WTC11 (cell line): ENCODE measurements at regions not wholly inside any gene's neighbourhood (a gene's known extent, or its start where the extent isn't known, plus 50 kb on each side); places are given as distances from the start of the nearest gene placed in this dataset.

Experiments used
- ATAC-seq: fragments of 200-7000 bp; cut with Tn5 transposase; 2 replicates; pipeline ENCODE4 v1.10.0; 2021; ENCODE audit warnings: mild to moderate bottlenecking, moderate library complexity
- CTCF ChIA-PET: fragments of 300-600 bp; sonication (Branson Sonifier 250); formaldehyde crosslinking; loops from one replicate; lab custom pipeline; 2021; ENCODE audit warnings: antibody characterized with exemption; lab: Charles Lee
- POLR2A ChIA-PET: fragments of 350-600 bp; sonication (Branson Sonifier 250); formaldehyde crosslinking; loops from one replicate; lab custom pipeline; 2021; ENCODE audit warnings: antibody characterized with exemption; lab: Charles Lee
- DNase-seq: peaks from one replicate; pipeline ENCODE4 v3.0.0; 2021; ENCODE audit warnings: low spot score
- H3K27ac Mint-ChIP-seq: 2 replicates; pipeline ENCODE4 v1.8.0; 2021; ENCODE audit warnings: mixed read lengths
- H3K27me3 Mint-ChIP-seq: 2 replicates; pipeline ENCODE4 v1.8.0; 2021; ENCODE audit warnings: low read depth, mild to moderate bottlenecking, moderate library complexity, mixed read lengths
- H3K36me3 Mint-ChIP-seq: 2 replicates; pipeline ENCODE4 v1.8.0; 2021; ENCODE audit warnings: mixed read lengths
- H3K4me1 Mint-ChIP-seq: 2 replicates; pipeline ENCODE4 v1.8.0; 2022; ENCODE audit warnings: mixed read lengths
- H3K4me3 Mint-ChIP-seq: 2 replicates; pipeline ENCODE4 v1.8.0; 2021; ENCODE audit warnings: mild to moderate bottlenecking, moderate library complexity, mixed read lengths
- H3K9me3 Mint-ChIP-seq: 2 replicates; pipeline ENCODE4 v1.8.0; 2021; ENCODE audit warnings: mixed read lengths
- CREB1 ChIP-seq: sonication (generic); formaldehyde crosslinking; IDR thresholded peaks from 2 replicates; pipeline ENCODE4 v1.8.0; 2023; ENCODE audit warnings: mild to moderate bottlenecking, missing genetic modification reagents
- GABPB1 ChIP-seq: sonication (generic); formaldehyde crosslinking; IDR thresholded peaks from 2 replicates; pipeline ENCODE4 v1.8.1; 2023; ENCODE audit warnings: mild to moderate bottlenecking, missing genetic modification reagents
- HMGA2 ChIP-seq: fragments of 250-450 bp; sonication (Bioruptor Pico); IDR thresholded peaks from 2 replicates; pipeline ENCODE4 v1.4.0; 2021; ENCODE audit warnings: mild to moderate bottlenecking, moderate library complexity
- IRF2 ChIP-seq: sonication (generic); formaldehyde crosslinking; IDR thresholded peaks from 2 replicates; pipeline ENCODE4 v1.8.0; 2022; ENCODE audit warnings: low read depth, missing genetic modification reagents, borderline replicate concordance
- KAT7 ChIP-seq: sonication (generic); formaldehyde crosslinking; IDR thresholded peaks from 2 replicates; pipeline ENCODE4 v1.8.1; 2023; ENCODE audit warnings: missing genetic modification reagents, mild to moderate bottlenecking, borderline replicate concordance
- NFATC4 ChIP-seq: fragments of 250-450 bp; sonication (Bioruptor Pico); IDR thresholded peaks from 2 replicates; pipeline ENCODE4 v1.9.0; 2021; ENCODE audit warnings: mild to moderate bottlenecking
- NR2C2 ChIP-seq: sonication (generic); formaldehyde crosslinking; IDR thresholded peaks from 2 replicates; pipeline ENCODE4 v1.8.0; 2022; ENCODE audit warnings: mild to moderate bottlenecking, missing genetic modification reagents
- NR3C1 ChIP-seq: sonication (generic); formaldehyde crosslinking; conservative IDR thresholded peaks from 2 replicates; pipeline ENCODE4 v1.8.1; 2023; ENCODE audit warnings: low read depth, mild to moderate bottlenecking, missing genetic modification reagents
- SOX15 ChIP-seq: fragments of 250-450 bp; sonication (Bioruptor Pico); IDR thresholded peaks from 2 replicates; pipeline ENCODE4 v1.9.0; 2021; ENCODE audit warnings: mild to moderate bottlenecking
- SP1 ChIP-seq: sonication (generic); formaldehyde crosslinking; conservative IDR thresholded peaks from 2 replicates; pipeline ENCODE4 v1.8.1; 2022; ENCODE audit warnings: missing genetic modification reagents
- TEAD4 ChIP-seq: sonication (generic); formaldehyde crosslinking; IDR thresholded peaks from 2 replicates; pipeline ENCODE4 v1.8.0; 2022; ENCODE audit warnings: mild to moderate bottlenecking, missing genetic modification reagents
- ZNF219 ChIP-seq: sonication (generic); formaldehyde crosslinking; IDR thresholded peaks from 2 replicates; pipeline ENCODE4 v1.8.0; 2023; ENCODE audit warnings: missing genetic modification reagents, mild to moderate bottlenecking, borderline replicate concordance
- ZNF671 ChIP-seq: fragments of 250-450 bp; sonication (Bioruptor Pico); IDR thresholded peaks from 2 replicates; pipeline ENCODE4 v1.8.0; 2021; ENCODE audit warnings: mild to moderate bottlenecking
- TF ChIP-seq, protein P1 (sequence below): sonication (generic); formaldehyde crosslinking; IDR thresholded peaks from 2 replicates; pipeline ENCODE4 v1.8.0; 2022; ENCODE audit warnings: mild to moderate bottlenecking, missing genetic modification reagents
- TF ChIP-seq, protein P2 (sequence below): sonication (generic); formaldehyde crosslinking; IDR thresholded peaks from 2 replicates; pipeline ENCODE4 v1.8.0; 2022; ENCODE audit warnings: mild to moderate bottlenecking, missing genetic modification reagents
- TF ChIP-seq, protein P3 (sequence below): fragments of 250-450 bp; sonication (Bioruptor Pico); IDR thresholded peaks from 2 replicates; pipeline ENCODE4 v1.9.0; 2021; ENCODE audit warnings: mild to moderate bottlenecking
- TF ChIP-seq, protein P4 (sequence below): sonication (generic); formaldehyde crosslinking; IDR thresholded peaks from 2 replicates; pipeline ENCODE4 v1.8.0; 2023; ENCODE audit warnings: missing genetic modification reagents
- TF ChIP-seq, protein P5 (sequence below): fragments of 250-450 bp; sonication (Bioruptor Pico); IDR thresholded peaks from 2 replicates; pipeline ENCODE4 v2.1.2; 2022; ENCODE audit warnings: mild to moderate bottlenecking, moderate library complexity
- TF ChIP-seq, protein P6 (sequence below): fragments of 250-450 bp; sonication (Bioruptor Pico); IDR thresholded peaks from 2 replicates; pipeline ENCODE4 v1.8.0; 2021; ENCODE audit warnings: mild to moderate bottlenecking
- TF ChIP-seq, protein P7 (sequence below): sonication (generic); formaldehyde crosslinking; IDR thresholded peaks from 2 replicates; pipeline ENCODE4 v1.8.1; 2023; ENCODE audit warnings: mild to moderate bottlenecking, missing genetic modification reagents, moderate library complexity
- TF ChIP-seq, protein P8 (sequence below): sonication (generic); formaldehyde crosslinking; IDR thresholded peaks from 2 replicates; pipeline ENCODE4 v1.8.0; 2022; ENCODE audit warnings: mild to moderate bottlenecking, missing genetic modification reagents

DNA sequence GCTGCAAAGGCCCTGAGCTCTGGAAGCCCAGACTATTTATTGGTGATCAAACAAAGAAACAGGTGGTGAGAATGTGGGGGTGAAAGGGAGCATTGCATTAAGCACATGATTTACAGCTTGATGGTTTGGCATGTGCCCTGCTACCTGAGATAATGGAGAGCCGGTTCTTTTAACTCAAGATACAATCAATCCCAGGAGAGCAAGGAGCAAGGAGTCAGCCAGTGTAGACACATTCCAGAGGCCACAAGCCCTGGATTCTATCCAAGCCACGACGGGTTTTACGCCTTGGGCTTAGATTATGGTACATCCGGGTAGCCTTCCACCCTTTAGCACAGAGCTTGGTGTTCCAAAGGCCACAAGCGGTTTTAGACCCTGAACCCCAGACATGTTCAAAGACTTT is 292.2 kb downstream of the CYLC2 start:
- Mint-ChIP-seq H3K4me1 (no peaks in the 10 kb centered on the region), H3K36me3 (no peaks in the 10 kb centered on the region), H3K9me3 (no peaks in the 10 kb centered on the region), H3K27ac (no peak overlapping the region), H3K27me3 (no peaks in the 10 kb centered on the region), H3K4me3 (no peak overlapping the region)
- CTCF ChIA-PET: no interaction called here
- DNase-seq: no peak
- POLR2A ChIA-PET: no interaction called here
- TF ChIP-seq SOX15 (CRISPR knock-in tag): no peak
- TF ChIP-seq, protein P1, sequence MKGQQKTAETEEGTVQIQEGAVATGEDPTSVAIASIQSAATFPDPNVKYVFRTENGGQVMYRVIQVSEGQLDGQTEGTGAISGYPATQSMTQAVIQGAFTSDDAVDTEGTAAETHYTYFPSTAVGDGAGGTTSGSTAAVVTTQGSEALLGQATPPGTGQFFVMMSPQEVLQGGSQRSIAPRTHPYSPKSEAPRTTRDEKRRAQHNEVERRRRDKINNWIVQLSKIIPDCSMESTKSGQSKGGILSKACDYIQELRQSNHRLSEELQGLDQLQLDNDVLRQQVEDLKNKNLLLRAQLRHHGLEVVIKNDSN: no peak
- TF ChIP-seq, protein P2, sequence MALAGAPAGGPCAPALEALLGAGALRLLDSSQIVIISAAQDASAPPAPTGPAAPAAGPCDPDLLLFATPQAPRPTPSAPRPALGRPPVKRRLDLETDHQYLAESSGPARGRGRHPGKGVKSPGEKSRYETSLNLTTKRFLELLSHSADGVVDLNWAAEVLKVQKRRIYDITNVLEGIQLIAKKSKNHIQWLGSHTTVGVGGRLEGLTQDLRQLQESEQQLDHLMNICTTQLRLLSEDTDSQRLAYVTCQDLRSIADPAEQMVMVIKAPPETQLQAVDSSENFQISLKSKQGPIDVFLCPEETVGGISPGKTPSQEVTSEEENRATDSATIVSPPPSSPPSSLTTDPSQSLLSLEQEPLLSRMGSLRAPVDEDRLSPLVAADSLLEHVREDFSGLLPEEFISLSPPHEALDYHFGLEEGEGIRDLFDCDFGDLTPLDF (CRISPR knock-in tag): no peak
- no peak for TF ChIP-seq CREB1 (CRISPR knock-in tag)
- no peak for TF ChIP-seq NR3C1
- ATAC-seq: no peak

DNA sequence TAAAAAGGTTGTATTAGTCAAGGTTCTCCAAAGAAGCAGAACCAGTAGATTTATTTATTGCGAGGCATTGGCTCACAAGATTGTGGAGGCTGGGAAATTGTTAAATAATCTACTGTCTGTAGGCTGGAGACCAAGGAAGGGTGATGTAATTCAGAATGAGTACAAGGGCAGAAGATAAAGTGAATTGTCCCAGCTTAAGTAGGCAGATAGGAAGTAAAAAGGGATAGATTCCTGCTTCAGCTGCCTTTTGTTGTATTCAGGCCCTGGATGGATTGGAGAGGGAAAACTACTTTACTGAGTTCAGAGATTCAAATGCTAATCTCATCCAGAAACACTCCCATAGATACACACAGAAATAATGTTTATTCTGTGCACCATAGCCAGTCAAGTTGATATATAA is 301.1 kb downstream of the CYLC2 start:
- ATAC-seq: no peak
- CTCF ChIA-PET: interaction anchor here (0.7 kb wide), 1 partner anchor 24 kb away, joined by 3 read pairs; no protein-coding TSS in a partner anchor
- no peaks in the 10 kb centered on the region for H3K4me1 Mint-ChIP-seq
- H3K27ac Mint-ChIP-seq: no peak overlapping the region
- no peak overlapping the region for H3K4me3 Mint-ChIP-seq
- no peak for DNase-seq
- H3K27me3 Mint-ChIP-seq: no peaks in the 10 kb centered on the region
- TF ChIP-seq GABPB1 (no peak), SP1 (no peak), IRF2 (CRISPR knock-in tag) (no peak), ZNF671 (no peak), HMGA2 (no peak), KAT7 (CRISPR knock-in tag) (no peak)
- TF ChIP-seq, protein P2 (CRISPR knock-in tag): no peak
- TF ChIP-seq, protein P3, sequence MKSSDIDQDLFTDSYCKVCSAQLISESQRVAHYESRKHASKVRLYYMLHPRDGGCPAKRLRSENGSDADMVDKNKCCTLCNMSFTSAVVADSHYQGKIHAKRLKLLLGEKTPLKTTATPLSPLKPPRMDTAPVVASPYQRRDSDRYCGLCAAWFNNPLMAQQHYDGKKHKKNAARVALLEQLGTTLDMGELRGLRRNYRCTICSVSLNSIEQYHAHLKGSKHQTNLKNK (CRISPR knock-in tag): no peak
- TF ChIP-seq, protein P4, sequence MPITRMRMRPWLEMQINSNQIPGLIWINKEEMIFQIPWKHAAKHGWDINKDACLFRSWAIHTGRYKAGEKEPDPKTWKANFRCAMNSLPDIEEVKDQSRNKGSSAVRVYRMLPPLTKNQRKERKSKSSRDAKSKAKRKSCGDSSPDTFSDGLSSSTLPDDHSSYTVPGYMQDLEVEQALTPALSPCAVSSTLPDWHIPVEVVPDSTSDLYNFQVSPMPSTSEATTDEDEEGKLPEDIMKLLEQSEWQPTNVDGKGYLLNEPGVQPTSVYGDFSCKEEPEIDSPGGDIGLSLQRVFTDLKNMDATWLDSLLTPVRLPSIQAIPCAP (CRISPR knock-in tag): no peak
- TF ChIP-seq, protein P5, sequence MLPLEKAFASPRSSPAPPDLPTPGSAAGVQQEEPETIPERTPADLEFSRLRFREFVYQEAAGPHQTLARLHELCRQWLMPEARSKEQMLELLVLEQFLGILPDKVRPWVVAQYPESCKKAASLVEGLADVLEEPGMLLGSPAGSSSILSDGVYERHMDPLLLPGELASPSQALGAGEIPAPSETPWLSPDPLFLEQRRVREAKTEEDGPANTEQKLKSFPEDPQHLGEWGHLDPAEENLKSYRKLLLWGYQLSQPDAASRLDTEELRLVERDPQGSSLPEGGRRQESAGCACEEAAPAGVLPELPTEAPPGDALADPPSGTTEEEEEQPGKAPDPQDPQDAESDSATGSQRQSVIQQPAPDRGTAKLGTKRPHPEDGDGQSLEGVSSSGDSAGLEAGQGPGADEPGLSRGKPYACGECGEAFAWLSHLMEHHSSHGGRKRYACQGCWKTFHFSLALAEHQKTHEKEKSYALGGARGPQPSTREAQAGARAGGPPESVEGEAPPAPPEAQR: no peak
- TF ChIP-seq, protein P6, sequence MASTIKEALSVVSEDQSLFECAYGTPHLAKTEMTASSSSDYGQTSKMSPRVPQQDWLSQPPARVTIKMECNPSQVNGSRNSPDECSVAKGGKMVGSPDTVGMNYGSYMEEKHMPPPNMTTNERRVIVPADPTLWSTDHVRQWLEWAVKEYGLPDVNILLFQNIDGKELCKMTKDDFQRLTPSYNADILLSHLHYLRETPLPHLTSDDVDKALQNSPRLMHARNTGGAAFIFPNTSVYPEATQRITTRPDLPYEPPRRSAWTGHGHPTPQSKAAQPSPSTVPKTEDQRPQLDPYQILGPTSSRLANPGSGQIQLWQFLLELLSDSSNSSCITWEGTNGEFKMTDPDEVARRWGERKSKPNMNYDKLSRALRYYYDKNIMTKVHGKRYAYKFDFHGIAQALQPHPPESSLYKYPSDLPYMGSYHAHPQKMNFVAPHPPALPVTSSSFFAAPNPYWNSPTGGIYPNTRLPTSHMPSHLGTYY (CRISPR knock-in tag): no peak
- TF ChIP-seq, all 79 proteins: peak for 0
- Mint-ChIP-seq H3K9me3 (no peaks in the 10 kb centered on the region), H3K36me3 (no peaks in the 10 kb centered on the region)
- POLR2A ChIA-PET: no interaction called here

DNA sequence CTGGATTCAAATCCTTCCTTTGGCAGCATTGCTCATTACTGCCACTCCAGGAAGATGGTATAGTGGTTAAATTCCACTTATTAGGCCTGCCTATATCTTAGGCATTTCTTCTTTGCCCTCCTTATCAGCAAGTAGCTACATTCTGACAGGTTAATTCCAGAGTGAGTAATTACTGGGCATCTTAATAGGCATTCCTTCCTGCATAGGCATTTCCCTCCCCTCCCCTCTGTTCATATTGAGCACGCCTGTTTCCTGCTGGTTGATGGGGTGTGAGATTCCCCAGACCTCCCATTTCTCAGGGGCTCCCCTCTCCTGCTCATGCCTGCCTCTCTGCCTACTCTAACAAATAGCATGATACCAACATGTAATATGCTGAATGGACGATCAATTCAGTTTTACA is 305.9 kb downstream of the CYLC2 start:
- Mint-ChIP-seq H3K4me3 (no peak overlapping the region), H3K9me3 (peaks cover 11% of the 10 kb centered on the region), H3K4me1 (no peaks in the 10 kb centered on the region), H3K27ac (no peak overlapping the region), H3K27me3 (peaks cover 4% of the 10 kb centered on the region; the same call in 1 of the 2 replicates), H3K36me3 (no peaks in the 10 kb centered on the region)
- POLR2A ChIA-PET: interaction anchor here (0.6 kb wide), 1 partner anchor 50 kb away, joined by 3 read pairs; no protein-coding TSS in a partner anchor
- DNase-seq (no peak), ATAC-seq (no peak)
- CTCF ChIA-PET: no interaction called here
- no peak for TF ChIP-seq TEAD4
- no peak for TF ChIP-seq NR2C2
- no peak for TF ChIP-seq NFATC4 (CRISPR knock-in tag)
- TF ChIP-seq ZNF219: no peak
- TF ChIP-seq, protein P7, sequence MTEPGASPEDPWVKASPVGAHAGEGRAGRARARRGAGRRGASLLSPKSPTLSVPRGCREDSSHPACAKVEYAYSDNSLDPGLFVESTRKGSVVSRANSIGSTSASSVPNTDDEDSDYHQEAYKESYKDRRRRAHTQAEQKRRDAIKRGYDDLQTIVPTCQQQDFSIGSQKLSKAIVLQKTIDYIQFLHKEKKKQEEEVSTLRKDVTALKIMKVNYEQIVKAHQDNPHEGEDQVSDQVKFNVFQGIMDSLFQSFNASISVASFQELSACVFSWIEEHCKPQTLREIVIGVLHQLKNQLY (CRISPR knock-in tag): no peak
- TF ChIP-seq, protein P8, sequence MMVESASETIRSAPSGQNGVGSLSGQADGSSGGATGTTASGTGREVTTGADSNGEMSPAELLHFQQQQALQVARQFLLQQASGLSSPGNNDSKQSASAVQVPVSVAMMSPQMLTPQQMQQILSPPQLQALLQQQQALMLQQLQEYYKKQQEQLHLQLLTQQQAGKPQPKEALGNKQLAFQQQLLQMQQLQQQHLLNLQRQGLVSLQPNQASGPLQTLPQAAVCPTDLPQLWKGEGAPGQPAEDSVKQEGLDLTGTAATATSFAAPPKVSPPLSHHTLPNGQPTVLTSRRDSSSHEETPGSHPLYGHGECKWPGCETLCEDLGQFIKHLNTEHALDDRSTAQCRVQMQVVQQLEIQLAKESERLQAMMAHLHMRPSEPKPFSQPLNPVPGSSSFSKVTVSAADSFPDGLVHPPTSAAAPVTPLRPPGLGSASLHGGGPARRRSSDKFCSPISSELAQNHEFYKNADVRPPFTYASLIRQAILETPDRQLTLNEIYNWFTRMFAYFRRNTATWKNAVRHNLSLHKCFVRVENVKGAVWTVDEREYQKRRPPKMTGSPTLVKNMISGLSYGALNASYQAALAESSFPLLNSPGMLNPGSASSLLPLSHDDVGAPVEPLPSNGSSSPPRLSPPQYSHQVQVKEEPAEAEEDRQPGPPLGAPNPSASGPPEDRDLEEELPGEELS: no peak
- TF ChIP-seq, protein P1: no peak
